ENCODE measurements at regions not wholly inside any gene's neighbourhood (a gene's known extent, or its start where the extent isn't known, plus 50 kb on each side); places are given as distances from the start of the nearest gene placed in this dataset.
"Not testable (repeated sequence)": the region's sequence is repeated elsewhere in the genome, so short reads cannot be mapped to it uniquely, and the experiment has no call there.

DNA sequence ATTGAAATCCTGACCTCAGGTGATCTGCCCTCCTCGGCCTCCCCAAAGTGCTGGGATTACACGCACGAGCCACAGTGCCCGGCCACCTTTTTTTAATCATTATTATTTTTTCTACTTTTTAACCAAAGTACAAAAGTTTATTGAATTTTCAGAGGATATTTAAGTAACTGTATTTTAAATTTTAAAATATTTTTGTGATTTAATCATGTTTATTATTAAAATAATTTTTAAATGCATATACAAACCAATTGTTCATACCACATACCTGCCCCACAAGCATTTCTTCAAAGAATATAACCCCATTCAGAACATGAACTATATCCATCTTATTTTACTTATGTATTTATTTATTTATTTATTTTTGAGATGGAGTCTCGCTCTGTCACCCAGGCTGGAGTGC, 163.6 kb upstream of the MAP2 start:
- TF ChIP-seq, protein P1, sequence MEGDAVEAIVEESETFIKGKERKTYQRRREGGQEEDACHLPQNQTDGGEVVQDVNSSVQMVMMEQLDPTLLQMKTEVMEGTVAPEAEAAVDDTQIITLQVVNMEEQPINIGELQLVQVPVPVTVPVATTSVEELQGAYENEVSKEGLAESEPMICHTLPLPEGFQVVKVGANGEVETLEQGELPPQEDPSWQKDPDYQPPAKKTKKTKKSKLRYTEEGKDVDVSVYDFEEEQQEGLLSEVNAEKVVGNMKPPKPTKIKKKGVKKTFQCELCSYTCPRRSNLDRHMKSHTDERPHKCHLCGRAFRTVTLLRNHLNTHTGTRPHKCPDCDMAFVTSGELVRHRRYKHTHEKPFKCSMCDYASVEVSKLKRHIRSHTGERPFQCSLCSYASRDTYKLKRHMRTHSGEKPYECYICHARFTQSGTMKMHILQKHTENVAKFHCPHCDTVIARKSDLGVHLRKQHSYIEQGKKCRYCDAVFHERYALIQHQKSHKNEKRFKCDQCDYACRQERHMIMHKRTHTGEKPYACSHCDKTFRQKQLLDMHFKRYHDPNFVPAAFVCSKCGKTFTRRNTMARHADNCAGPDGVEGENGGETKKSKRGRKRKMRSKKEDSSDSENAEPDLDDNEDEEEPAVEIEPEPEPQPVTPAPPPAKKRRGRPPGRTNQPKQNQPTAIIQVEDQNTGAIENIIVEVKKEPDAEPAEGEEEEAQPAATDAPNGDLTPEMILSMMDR (IDR thresholded peaks at IDR 0.05), result no peak
- ATAC-seq (ENCODE audit: low FRiP score) (no peak), DNase-seq (ENCODE audit: low spot score) (no peak)

DNA sequence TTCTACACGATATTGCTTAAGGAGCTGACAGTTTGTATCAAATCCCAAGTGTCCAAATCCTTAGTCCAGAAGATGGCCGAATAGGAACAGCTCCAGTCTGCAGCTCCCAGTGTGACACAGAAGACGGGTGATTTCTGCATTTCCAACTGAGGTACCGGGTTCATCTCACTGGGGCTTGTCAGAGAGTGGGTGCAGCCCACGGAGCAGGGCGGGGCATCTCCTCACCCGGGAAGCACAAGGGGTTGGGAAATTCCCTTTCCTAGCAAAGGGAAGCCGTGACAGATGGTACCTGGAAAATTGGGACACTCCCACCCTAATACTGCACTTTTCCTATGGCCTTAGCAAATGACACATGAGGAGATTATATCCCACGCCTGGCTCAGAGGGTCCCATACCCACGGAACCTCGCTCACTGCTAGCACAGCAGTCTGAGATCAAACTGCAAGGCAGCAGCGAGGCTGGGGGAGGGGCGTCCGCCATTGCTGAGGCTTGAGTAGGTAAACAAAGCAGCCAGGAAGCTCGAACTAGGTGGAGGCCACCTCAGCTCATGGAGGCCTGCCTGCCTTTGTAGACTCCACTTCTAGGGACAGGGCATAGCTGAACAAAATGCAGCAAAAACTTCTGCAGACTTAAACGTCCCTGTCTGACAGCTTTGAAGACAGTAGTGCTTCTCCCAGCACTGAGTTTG, 162.3 kb upstream of the MAP2 start:
- not testable (repeated sequence) for DNase-seq (ENCODE audit: low spot score); ATAC-seq (ENCODE audit: low FRiP score)

DNA sequence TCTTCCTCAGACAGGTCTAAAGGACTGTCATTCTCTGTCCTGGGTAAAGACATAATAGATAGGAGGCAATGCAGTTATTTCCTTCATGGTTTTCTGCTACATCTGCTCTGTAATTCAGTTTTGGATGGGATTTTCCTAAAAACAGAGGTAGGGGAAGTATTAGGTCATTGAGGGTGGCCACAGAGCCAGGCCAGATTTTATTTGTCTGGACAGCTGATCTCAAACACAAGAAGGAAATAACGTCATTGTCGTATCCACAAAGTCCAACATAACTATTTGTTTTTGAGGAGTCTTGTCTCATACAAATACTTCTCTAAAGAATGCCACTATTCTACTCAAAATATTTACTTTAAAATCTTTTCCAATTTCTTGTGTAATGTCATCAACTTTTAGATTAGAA, 154.8 kb upstream of the MAP2 start:
- DNase-seq (ENCODE audit: low spot score), result no peak
- TF ChIP-seq, protein P1 (IDR thresholded peaks at IDR 0.05), result no peak
- ATAC-seq (ENCODE audit: low FRiP score), result no peak

DNA sequence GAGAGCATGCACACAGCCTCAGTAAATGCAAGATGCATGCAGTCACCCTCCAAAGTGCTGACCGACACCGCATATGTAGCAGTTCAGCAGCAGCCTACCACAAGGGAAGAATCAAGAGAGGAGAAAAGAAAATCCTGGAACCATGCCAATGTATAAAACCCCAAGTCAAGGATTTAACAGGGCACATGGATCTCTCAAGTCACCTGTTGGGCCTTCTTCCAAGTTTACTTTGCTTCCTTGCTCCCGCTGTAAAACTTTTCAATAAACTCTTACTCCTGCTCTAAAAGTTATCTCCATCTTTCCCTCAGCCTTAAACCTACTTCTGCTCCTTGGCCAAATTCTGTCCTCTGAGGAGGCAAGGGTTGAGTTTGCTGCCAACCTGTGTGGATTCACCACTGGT, 147.8 kb upstream of the MAP2 start:
- TF ChIP-seq, protein P1 (IDR thresholded peaks at IDR 0.05), result no peak
- no peak for DNase-seq (ENCODE audit: low spot score)
- ATAC-seq (ENCODE audit: low FRiP score), result no peak

DNA sequence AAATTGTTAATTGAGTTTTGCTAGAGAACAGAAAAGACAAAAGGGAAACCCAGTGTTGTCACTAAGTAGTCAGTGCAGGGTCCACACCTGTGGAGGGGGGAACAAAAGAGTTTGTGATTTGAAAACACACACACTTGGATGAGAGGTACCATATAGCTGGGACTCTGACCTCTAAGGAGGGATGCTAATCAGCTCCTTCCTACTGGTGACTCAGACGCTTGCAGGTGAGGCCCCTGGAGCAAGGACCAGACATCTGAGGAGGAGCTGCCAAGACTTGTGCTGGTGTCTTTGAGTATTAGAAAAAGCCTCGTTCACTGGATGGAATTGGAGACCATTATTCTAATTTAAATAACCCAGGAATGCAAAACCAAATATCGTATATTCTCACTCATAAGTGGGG, 146.4 kb upstream of the MAP2 start:
- ATAC-seq (ENCODE audit: low FRiP score), result no peak
- TF ChIP-seq, protein P1 (IDR thresholded peaks at IDR 0.05), result no peak
- DNase-seq (ENCODE audit: low spot score), result no peak

DNA sequence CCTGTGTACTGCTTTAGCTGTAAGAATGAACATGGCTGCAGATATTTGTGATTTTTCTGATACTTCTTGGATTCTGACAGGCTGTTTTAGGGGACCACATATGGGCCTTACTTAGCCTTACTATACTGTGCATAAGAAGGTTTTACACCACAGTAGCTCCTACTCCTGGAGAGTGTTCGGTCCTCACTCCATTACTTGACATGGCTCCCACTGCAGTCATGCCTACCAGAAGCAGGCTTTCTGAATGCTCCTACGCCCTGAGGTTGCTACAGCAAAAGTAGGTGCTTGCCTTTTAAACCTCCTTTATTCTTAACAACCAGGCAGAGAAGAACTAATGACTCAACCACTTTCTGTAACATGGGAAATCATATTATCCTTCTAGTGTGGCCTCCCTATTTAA, 125.2 kb upstream of the MAP2 start:
- no peak for ATAC-seq (ENCODE audit: low FRiP score)
- no peak for DNase-seq (ENCODE audit: low spot score)
- TF ChIP-seq, protein P1 (IDR thresholded peaks at IDR 0.05), result no peak

DNA sequence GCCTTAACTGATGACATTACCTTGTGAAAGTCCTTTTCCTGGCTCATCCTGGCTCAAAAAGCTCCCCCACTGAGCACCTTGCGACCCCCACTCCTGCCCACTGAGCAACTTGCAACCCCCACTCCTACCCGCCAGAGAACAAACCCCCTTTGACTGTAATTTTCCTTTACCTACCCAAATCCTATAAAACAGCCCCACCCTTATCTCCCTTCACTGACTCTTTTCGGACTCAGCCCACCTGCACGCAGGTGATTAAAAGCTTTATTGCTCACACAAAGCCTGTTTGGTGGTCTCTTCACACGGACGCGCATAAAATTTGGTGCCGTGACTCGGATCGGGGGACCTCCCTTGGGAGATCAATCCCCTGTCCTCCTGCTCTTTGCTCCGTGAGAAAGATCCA, 124.4 kb upstream of the MAP2 start:
- not testable (repeated sequence) for DNase-seq (ENCODE audit: low spot score); ATAC-seq (ENCODE audit: low FRiP score)

DNA sequence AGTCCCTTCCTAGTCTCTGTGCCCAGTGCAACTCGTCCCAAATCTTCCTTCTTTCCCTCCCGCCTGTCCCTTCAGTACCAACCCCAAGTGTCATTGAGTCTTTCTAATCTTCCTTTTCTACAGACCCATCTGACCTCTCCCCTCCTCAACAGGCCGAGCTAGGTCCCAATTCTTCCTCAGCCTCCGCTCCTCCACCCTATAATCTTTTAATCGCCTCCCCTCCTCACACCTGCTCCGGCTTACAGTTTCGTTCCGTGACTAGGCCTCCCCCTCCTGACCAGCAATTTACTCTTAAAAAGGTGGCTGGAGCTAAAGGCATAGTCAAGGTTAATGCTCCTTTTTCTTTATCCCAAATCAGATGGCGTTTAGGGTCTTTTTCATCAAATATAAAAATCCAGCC, 123.1 kb upstream of the MAP2 start:
- not testable (repeated sequence) for ATAC-seq (ENCODE audit: low FRiP score); DNase-seq (ENCODE audit: low spot score)

DNA sequence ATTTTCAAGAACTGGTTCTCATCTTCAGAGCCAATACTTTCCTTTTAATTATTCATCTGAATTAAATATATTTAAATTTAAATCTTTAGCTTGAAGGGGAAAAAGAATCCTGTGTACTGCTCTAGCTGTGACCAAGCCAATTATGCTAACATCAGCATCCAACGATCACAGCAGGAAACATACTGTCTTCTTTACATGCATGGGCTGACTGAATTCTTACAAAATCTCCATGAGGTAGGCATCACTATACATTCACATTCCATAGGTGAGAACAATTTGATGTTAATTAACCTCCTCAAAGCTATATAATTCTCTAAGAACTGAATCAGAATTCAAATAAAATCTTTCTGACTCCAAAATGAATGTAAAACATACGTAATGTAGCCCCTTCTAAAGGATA, 118.8 kb upstream of the MAP2 start:
- DNase-seq (ENCODE audit: low spot score), result no peak
- TF ChIP-seq, protein P1 (IDR thresholded peaks at IDR 0.05), result no peak
- ATAC-seq (ENCODE audit: low FRiP score), result no peak

Measured in omental fat pad (tissue), 3 donors.